Right renal cortex interstitium (tissue), 3 donors: ENCODE measurements at regions not wholly inside any gene's neighbourhood (a gene's known extent, or its start where the extent isn't known, plus 50 kb on each side); places are given as distances from the start of the nearest gene placed in this dataset.

ENCODE experiments used
- DNase-seq, 3 donors: peaks; one replicate each; pipeline ENCODE4 v3.0.0-alpha.2; 2013; ENCODE audit warnings: low read depth in 3 of 3, low spot score in 2 of 3

- no peak for DNase-seq
Measured at GRCh38 chr2:224213396-224213795, 174.3 kb upstream of the SERPINE2 start.

GRCh38 chr2:224211791-224212190 is 172.7 kb upstream of the SERPINE2 start:
- no peak for DNase-seq

GRCh38 chr2:224211181-224211480 is 172.0 kb upstream of the SERPINE2 start:
- DNase-seq = no peak

GRCh38 chr2:224210286-224211180 is 171.4 kb upstream of the SERPINE2 start:
- no peak for DNase-seq

- DNase-seq = no peak
Measured at GRCh38 chr2:224209555-224210285, 170.6 kb upstream of the SERPINE2 start.

GRCh38 chr2:224208443-224208842 is 169.4 kb upstream of the SERPINE2 start:
- DNase-seq = no peak

GRCh38 chr2:224208007-224208406 is 168.9 kb upstream of the SERPINE2 start:
- no peak for DNase-seq

GRCh38 chr2:224206816-224207215 is 167.7 kb upstream of the SERPINE2 start:
- DNase-seq = no peak

GRCh38 chr2:224202281-224202865 is 163.3 kb upstream of the SERPINE2 start:
- DNase-seq = no peak

- no peak for DNase-seq
Measured at GRCh38 chr2:224198436-224198835, 159.3 kb upstream of the SERPINE2 start.

GRCh38 chr2:224196810-224197209 is 157.7 kb upstream of the SERPINE2 start:
- DNase-seq = no peak

GRCh38 chr2:224195925-224196571 is 157.0 kb upstream of the SERPINE2 start:
- DNase-seq = no peak

GRCh38 chr2:224194161-224194560 is 155.1 kb upstream of the SERPINE2 start:
- DNase-seq = no peak

- DNase-seq = no peak
Measured at GRCh38 chr2:224191465-224191864, 152.4 kb upstream of the SERPINE2 start.

GRCh38 chr2:224190936-224191270 is 151.8 kb upstream of the SERPINE2 start:
- DNase-seq = no peak

- no peak for DNase-seq
Measured at GRCh38 chr2:224190234-224190935, 151.3 kb upstream of the SERPINE2 start.

GRCh38 chr2:224187220-224187619 is 148.1 kb upstream of the SERPINE2 start:
- no peak for DNase-seq

GRCh38 chr2:224185023-224185601 is 146.0 kb upstream of the SERPINE2 start:
- no peak for DNase-seq

- no peak for DNase-seq
Measured at GRCh38 chr2:224183086-224183485, 144.0 kb upstream of the SERPINE2 start.

GRCh38 chr2:224182498-224182897 is 143.4 kb upstream of the SERPINE2 start:
- no peak for DNase-seq
